GM21786 (cell line): ENCODE measurements at regions not wholly inside any gene's neighbourhood (a gene's known extent, or its start where the extent isn't known, plus 50 kb on each side); places are given as distances from the start of the nearest gene placed in this dataset.

Source experiments
- ATAC-seq: cut with Tn5 transposase; IDR thresholded peaks from one replicate; pipeline ENCODE4 v1.9.1; 2021; ENCODE audit not compliant: unreplicated experiment

- no peak for ATAC-seq
Observed at GRCh38 chr3:182732232-182733015, 60.9 kb upstream of the ATP11B start.

GRCh38 chr3:182735672-182736071, 57.6 kb upstream of the ATP11B start:
- no peak for ATAC-seq

GRCh38 chr3:182737825-182738224, 55.5 kb upstream of the ATP11B start:
- ATAC-seq, result no peak

GRCh38 chr3:182738583-182739411, 54.5 kb upstream of the ATP11B start:
- no peak for ATAC-seq

- ATAC-seq, result no peak
Observed at GRCh38 chr3:182739619-182740018, 53.7 kb upstream of the ATP11B start.

- no peak for ATAC-seq
Observed at GRCh38 chr3:182740710-182741109, 52.6 kb upstream of the ATP11B start.

GRCh38 chr3:182741214-182741613, 52.1 kb upstream of the ATP11B start:
- no peak for ATAC-seq
